NCI-H345 treated with DMSO at 0.1 percent for 48 hours (cell line): ENCODE measurements at regions not wholly inside any gene's neighbourhood (a gene's known extent, or its start where the extent isn't known, plus 50 kb on each side); places are given as distances from the start of the nearest gene placed in this dataset.
"Not testable (repeated sequence)": the region's sequence is repeated elsewhere in the genome, so short reads cannot be mapped to it uniquely, and the experiment has no call there.

Experiments used
- DNase-seq: peaks from one replicate; lab custom pipeline; 2025; ENCODE audit not compliant: unreplicated experiment; lab: John Stamatoyannopoulos, UW

GRCh38 chr5:39670391-39670790 lies 245.6 kb upstream of the DAB2 start:
- DNase-seq, result no peak

GRCh38 chr5:39668980-39669379 lies 244.2 kb upstream of the DAB2 start:
- DNase-seq, result no peak

- no peak for DNase-seq
These were observed 240.5 kb upstream of the DAB2 start for GRCh38 chr5:39665328-39665727.

- no peak for DNase-seq
These were observed 238.2 kb upstream of the DAB2 start for GRCh38 chr5:39662945-39663344.

- no peak for DNase-seq
These were observed 236.4 kb upstream of the DAB2 start for GRCh38 chr5:39661026-39661779.

- DNase-seq, result no peak
These were observed 235.2 kb upstream of the DAB2 start for GRCh38 chr5:39660020-39660419.

GRCh38 chr5:39658866-39659265 lies 234.1 kb upstream of the DAB2 start:
- DNase-seq, result no peak

- DNase-seq, result no peak
These were observed 233.2 kb upstream of the DAB2 start for GRCh38 chr5:39657943-39658342.

GRCh38 chr5:39656600-39656999 lies 231.8 kb upstream of the DAB2 start:
- no peak for DNase-seq

GRCh38 chr5:39654715-39655114 lies 229.9 kb upstream of the DAB2 start:
- no peak for DNase-seq

GRCh38 chr5:39652481-39652880 lies 227.7 kb upstream of the DAB2 start:
- DNase-seq, result not testable (repeated sequence)

- DNase-seq, result no peak
These were observed 227.3 kb upstream of the DAB2 start for GRCh38 chr5:39652036-39652435.

GRCh38 chr5:39650008-39650762 lies 225.4 kb upstream of the DAB2 start:
- DNase-seq, result no peak

- DNase-seq, result no peak
These were observed 224.1 kb upstream of the DAB2 start for GRCh38 chr5:39648848-39649227.

GRCh38 chr5:39648085-39648847 lies 223.5 kb upstream of the DAB2 start:
- no peak for DNase-seq

- no peak for DNase-seq
These were observed 215.8 kb upstream of the DAB2 start for GRCh38 chr5:39640552-39640951.

- DNase-seq, result no peak
These were observed 214.9 kb upstream of the DAB2 start for GRCh38 chr5:39639618-39640089.

GRCh38 chr5:39638813-39639212 lies 214.0 kb upstream of the DAB2 start:
- no peak for DNase-seq

GRCh38 chr5:39633057-39633456 lies 208.3 kb upstream of the DAB2 start:
- DNase-seq, result no peak

GRCh38 chr5:39631958-39632357 lies 207.2 kb upstream of the DAB2 start:
- no peak for DNase-seq

- no peak for DNase-seq
These were observed 205.2 kb upstream of the DAB2 start for GRCh38 chr5:39629946-39630345.

GRCh38 chr5:39628348-39628747 lies 203.6 kb upstream of the DAB2 start:
- DNase-seq, result no peak
